Gastroesophageal sphincter (tissue), 3 donors: ENCODE measurements at regions not wholly inside any gene's neighbourhood (a gene's known extent, or its start where the extent isn't known, plus 50 kb on each side); places are given as distances from the start of the nearest gene placed in this dataset.

Experiments
- POLR2AphosphoS5 ChIP-seq: sonication (generic); formaldehyde crosslinking; IDR thresholded peaks from one replicate; pipeline ENCODE4 v1.6.1; 2017; ENCODE audit warnings: antibody characterized with exemption
- TF ChIP-seq, protein P1 (sequence below), 4 experiments: fragments of 200-600 bp in 2 of 4; fragments of 450-650 bp in 2 of 4; sonication (generic) in 1 of 4; IDR thresholded peaks; one replicate each; pipeline ENCODE4 v1.5.1; 2017 to 2019; ENCODE audit warnings: antibody characterized with exemption in 4 of 4, mild to moderate bottlenecking in 2 of 4, moderate library complexity in 2 of 4

DNA sequence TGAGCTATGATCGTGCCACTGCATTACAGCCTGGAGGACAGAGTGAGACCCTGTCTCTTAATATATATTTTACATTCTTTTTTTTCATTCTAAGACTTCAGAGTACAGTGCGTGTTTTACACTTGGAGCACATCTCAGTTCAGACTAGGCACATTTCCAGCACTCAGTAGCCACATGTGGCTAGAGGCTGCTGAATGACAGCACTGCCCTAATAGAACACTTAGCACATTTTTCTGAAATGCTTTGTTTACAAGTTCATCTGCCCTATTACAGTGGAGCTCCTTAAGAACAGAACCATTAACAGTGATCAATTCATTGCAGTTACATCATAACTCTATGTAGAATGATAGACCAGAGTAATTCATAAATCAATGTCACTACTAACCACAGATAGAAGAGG lies 138.1 kb downstream of the SUCLG1 start:
- TF ChIP-seq POLR2AphosphoS5: no peak
- TF ChIP-seq, protein P1, sequence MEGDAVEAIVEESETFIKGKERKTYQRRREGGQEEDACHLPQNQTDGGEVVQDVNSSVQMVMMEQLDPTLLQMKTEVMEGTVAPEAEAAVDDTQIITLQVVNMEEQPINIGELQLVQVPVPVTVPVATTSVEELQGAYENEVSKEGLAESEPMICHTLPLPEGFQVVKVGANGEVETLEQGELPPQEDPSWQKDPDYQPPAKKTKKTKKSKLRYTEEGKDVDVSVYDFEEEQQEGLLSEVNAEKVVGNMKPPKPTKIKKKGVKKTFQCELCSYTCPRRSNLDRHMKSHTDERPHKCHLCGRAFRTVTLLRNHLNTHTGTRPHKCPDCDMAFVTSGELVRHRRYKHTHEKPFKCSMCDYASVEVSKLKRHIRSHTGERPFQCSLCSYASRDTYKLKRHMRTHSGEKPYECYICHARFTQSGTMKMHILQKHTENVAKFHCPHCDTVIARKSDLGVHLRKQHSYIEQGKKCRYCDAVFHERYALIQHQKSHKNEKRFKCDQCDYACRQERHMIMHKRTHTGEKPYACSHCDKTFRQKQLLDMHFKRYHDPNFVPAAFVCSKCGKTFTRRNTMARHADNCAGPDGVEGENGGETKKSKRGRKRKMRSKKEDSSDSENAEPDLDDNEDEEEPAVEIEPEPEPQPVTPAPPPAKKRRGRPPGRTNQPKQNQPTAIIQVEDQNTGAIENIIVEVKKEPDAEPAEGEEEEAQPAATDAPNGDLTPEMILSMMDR (IDR thresholded peaks at IDR 0.05): no peak
